ENCODE measurements at regions not wholly inside any gene's neighbourhood (a gene's known extent, or its start where the extent isn't known, plus 50 kb on each side); places are given as distances from the start of the nearest gene placed in this dataset.

- Histone ChIP-seq H3K27me3 (no peaks in the 10 kb centered on the region), H3K36me3 (no peaks in the 10 kb centered on the region), H3K4me3 (no peak overlapping the region), H3K27ac (no peak overlapping the region), H3K9me3 (peaks cover 0 to 15% (median 3%) of the 10 kb centered on the region in 4 donors), H3K4me1 (no peaks in the 10 kb centered on the region)
- WGBS, 5 donors = 42 to 91% (median 87%) methylated on average over 2 of the region's 2 CpGs
- DNase-seq = no peak
- TF ChIP-seq, protein P1, sequence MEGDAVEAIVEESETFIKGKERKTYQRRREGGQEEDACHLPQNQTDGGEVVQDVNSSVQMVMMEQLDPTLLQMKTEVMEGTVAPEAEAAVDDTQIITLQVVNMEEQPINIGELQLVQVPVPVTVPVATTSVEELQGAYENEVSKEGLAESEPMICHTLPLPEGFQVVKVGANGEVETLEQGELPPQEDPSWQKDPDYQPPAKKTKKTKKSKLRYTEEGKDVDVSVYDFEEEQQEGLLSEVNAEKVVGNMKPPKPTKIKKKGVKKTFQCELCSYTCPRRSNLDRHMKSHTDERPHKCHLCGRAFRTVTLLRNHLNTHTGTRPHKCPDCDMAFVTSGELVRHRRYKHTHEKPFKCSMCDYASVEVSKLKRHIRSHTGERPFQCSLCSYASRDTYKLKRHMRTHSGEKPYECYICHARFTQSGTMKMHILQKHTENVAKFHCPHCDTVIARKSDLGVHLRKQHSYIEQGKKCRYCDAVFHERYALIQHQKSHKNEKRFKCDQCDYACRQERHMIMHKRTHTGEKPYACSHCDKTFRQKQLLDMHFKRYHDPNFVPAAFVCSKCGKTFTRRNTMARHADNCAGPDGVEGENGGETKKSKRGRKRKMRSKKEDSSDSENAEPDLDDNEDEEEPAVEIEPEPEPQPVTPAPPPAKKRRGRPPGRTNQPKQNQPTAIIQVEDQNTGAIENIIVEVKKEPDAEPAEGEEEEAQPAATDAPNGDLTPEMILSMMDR (IDR thresholded peaks at IDR 0.05) = no peak
- TF ChIP-seq POLR2A (IDR thresholded peaks at IDR 0.05) (no peak), POLR2AphosphoS5 (IDR thresholded peaks at IDR 0.05) (no peak), EP300 (IDR thresholded peaks at IDR 0.05) (no peak)
- intact Hi-C loops (cut with DNase I; ENCODE audit: low total_unique reads) = no loop called here
Measured at GRCh38 chr14:41146391-41146790, 460.3 kb upstream of the LRFN5 start.

GRCh38 chr14:41144370-41144769 is 462.3 kb upstream of the LRFN5 start:
- no peak for DNase-seq
- no peak for TF ChIP-seq POLR2AphosphoS5 (IDR thresholded peaks at IDR 0.05)
- no peak for TF ChIP-seq POLR2A (IDR thresholded peaks at IDR 0.05)
- no peak for TF ChIP-seq EP300 (IDR thresholded peaks at IDR 0.05)
- TF ChIP-seq, protein P1 (IDR thresholded peaks at IDR 0.05) = no peak
- 87 to 98% (median 90%) methylated on average over 9 to 10 of the region's 10 CpGs for WGBS, 5 donors

DNA sequence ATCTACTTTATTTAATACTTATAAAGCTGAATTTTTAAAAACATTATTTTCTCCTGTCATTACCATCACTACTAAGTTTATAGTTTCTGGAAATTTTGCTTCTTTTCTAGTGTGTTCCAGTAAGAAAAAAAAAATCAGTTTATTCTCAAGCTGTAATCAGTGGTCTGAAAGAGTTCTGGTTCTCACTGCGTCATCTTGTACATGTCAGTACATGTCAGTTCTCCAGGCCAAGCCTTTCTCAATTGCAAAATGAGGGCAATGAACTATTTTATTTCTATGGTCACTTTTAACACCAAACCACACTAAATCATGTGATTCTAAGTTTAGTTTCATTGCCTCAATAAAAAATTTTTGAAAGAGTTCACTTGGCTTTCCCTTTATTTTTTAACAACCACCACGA is 468.9 kb upstream of the LRFN5 start:
- H3K27ac ChIP-seq = no peak overlapping the region
- no peaks in the 10 kb centered on the region for H3K4me1 ChIP-seq
- no peaks in the 10 kb centered on the region for H3K27me3 ChIP-seq
- H3K9me3 ChIP-seq = no peaks in the 10 kb centered on the region
- intact Hi-C loops (cut with DNase I; ENCODE audit: low total_unique reads) = no loop called here
- H3K36me3 ChIP-seq = no peaks in the 10 kb centered on the region
- no peak for TF ChIP-seq POLR2AphosphoS5 (IDR thresholded peaks at IDR 0.05)
- TF ChIP-seq EP300 (IDR thresholded peaks at IDR 0.05) = no peak
- TF ChIP-seq POLR2A (IDR thresholded peaks at IDR 0.05) = no peak
- TF ChIP-seq, protein P1 (IDR thresholded peaks at IDR 0.05) = no peak
- 85 to 95% (median 93%) methylated on average over 2 of the region's 2 CpGs for WGBS, 5 donors
- DNase-seq = no peak
- H3K4me3 ChIP-seq = no peak overlapping the region

More at GRCh38 chr14:41144370-41144769, 462.3 kb upstream of the LRFN5 start:
- no peak overlapping the region for H3K27ac ChIP-seq
- H3K4me1 ChIP-seq = no peaks in the 10 kb centered on the region
- no peaks in the 10 kb centered on the region for H3K27me3 ChIP-seq
- no peak overlapping the region for H3K4me3 ChIP-seq
- H3K9me3 ChIP-seq = peaks cover 0 to 10% (median 3%) of the 10 kb centered on the region in 4 donors
- no peaks in the 10 kb centered on the region for H3K36me3 ChIP-seq
- intact Hi-C loops (cut with DNase I; ENCODE audit: low total_unique reads) = no loop called here

DNA sequence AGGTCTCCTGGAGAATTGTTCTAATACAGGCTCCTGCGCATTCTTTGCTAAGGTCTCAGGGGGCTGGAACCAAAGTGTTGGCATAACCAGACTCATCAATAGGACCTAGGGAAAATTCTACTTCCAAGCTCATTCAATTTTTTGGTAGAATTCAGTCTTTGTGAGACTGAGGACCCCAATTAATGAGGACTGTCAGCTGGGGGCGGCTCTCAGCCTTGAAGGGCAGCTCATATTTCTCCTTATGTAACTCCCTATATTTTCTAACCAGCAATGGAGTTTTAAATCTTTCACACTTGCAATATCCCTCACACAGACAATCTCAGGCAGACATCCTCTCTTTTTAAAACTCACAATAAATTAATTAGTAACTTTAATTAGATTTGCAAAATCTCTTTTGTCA is 476.4 kb upstream of the LRFN5 start:
- peaks cover 0 to 5% (median 0%) of the 10 kb centered on the region in 4 donors for H3K9me3 ChIP-seq
- no peak overlapping the region for H3K4me3 ChIP-seq
- intact Hi-C loops (cut with DNase I; ENCODE audit: low total_unique reads) = no loop called here
- WGBS, 5 donors = 51 to 89% (median 80%) methylated on average over 2 of the region's 2 CpGs
- H3K4me1 ChIP-seq = no peaks in the 10 kb centered on the region
- no peak for DNase-seq
- no peaks in the 10 kb centered on the region for H3K36me3 ChIP-seq
- no peaks in the 10 kb centered on the region for H3K27me3 ChIP-seq
- no peak for TF ChIP-seq EP300 (IDR thresholded peaks at IDR 0.05)
- TF ChIP-seq, protein P1 (IDR thresholded peaks at IDR 0.05) = no peak
- TF ChIP-seq POLR2A (IDR thresholded peaks at IDR 0.05) = no peak
- H3K27ac ChIP-seq = no peak overlapping the region

Measured in stomach (tissue), 8 donors.